CD14-positive monocyte (primary cell): ENCODE measurements at regions not wholly inside any gene's neighbourhood (a gene's known extent, or its start where the extent isn't known, plus 50 kb on each side); places are given as distances from the start of the nearest gene placed in this dataset.

Source experiments
- DNase-seq, 3 donors: peaks; one replicate each; pipeline ENCODE4 v3.0.0-alpha.2; 2011 to 2022
- H2AFZ ChIP-seq: 2 replicates; pipeline ENCODE4 v1.6.0; 2012; ENCODE audit warnings: mild to moderate bottlenecking, low read depth, low read length, inconsistent platforms; ENCODE audit not compliant: insufficient read depth, poor library complexity, severe bottlenecking
- H3K27ac ChIP-seq, 2 donors: 1 replicate in 1 of 2; 2 replicates in 1 of 2; pipeline ENCODE4 v1.5.1; 2012 to 2013; ENCODE audit warnings: low read length in 2 of 2, control low read depth in 1 of 2, inconsistent platforms in 1 of 2, low read depth in 1 of 2, mild to moderate bottlenecking in 1 of 2
- H3K27me3 ChIP-seq, 2 donors: one replicate each; pipeline versions ENCODE4 v1.6.0 to v1.6.1; 2011 to 2013; ENCODE audit warnings: low read length in 2 of 2; ENCODE audit not compliant: control insufficient read depth in 2 of 2, insufficient read depth in 2 of 2
- H3K36me3 ChIP-seq, 2 donors: replicated peaks in 1 of 2; 1 replicate in 1 of 2; 2 replicates in 1 of 2; pipeline versions ENCODE4 v1.5.1 to v1.6.1; 2012 to 2013; ENCODE audit warnings: low read length in 2 of 2, control low read depth in 1 of 2, inconsistent platforms in 1 of 2, mild to moderate bottlenecking in 1 of 2; ENCODE audit not compliant: insufficient read depth in 2 of 2, control insufficient read depth in 1 of 2
- H3K4me1 ChIP-seq, 2 donors: 1 replicate in 1 of 2; 2 replicates in 1 of 2; pipeline versions ENCODE4 v1.5.1 to v1.6.1; 2012 to 2013; ENCODE audit warnings: low read length in 2 of 2, control low read depth in 1 of 2, inconsistent platforms in 1 of 2, mild to moderate bottlenecking in 1 of 2, moderate library complexity in 1 of 2; ENCODE audit not compliant: insufficient read depth in 2 of 2, control insufficient read depth in 1 of 2
- H3K4me2 ChIP-seq: replicated peaks from 2 replicates; pipeline ENCODE3; 2012; ENCODE audit warnings: low read length, moderate library complexity, mild to moderate bottlenecking; ENCODE audit not compliant: poor library complexity, severe bottlenecking; ENCODE audit errors: extremely low read depth
- H3K4me3 ChIP-seq, 3 experiments: fragments of 200-600 bp in 1 of 3; sonication (generic) in 1 of 3; replicated peaks in 1 of 3; 1 replicate in 2 of 3; 2 replicates in 1 of 3; pipeline ENCODE4 v1.5.1; 2011 to 2013; ENCODE audit warnings: low read length in 3 of 3, mild to moderate bottlenecking in 3 of 3, control low read depth in 2 of 3, low read depth in 2 of 3, inconsistent platforms in 1 of 3, moderate library complexity in 1 of 3
- H3K79me2 ChIP-seq: 2 replicates; pipeline ENCODE4 v1.6.0; 2012; ENCODE audit warnings: mild to moderate bottlenecking, control low read depth, inconsistent platforms, low read length, moderate library complexity; ENCODE audit not compliant: insufficient read depth
- H3K9ac ChIP-seq: 2 replicates; pipeline ENCODE4 v1.6.0; 2017; ENCODE audit warnings: low read length, mild to moderate bottlenecking; ENCODE audit not compliant: insufficient read depth, poor library complexity, severe bottlenecking
- H3K9me3 ChIP-seq, 2 donors: replicated peaks in 1 of 2; 1 replicate in 1 of 2; 2 replicates in 1 of 2; pipeline versions ENCODE4 v1.5.1 to v1.6.1; 2012 to 2013; ENCODE audit warnings: low read length in 2 of 2, control low read depth in 1 of 2; ENCODE audit not compliant: control insufficient read depth in 1 of 2, insufficient read depth in 1 of 2
- H4K20me1 ChIP-seq: 2 replicates; pipeline ENCODE4 v1.6.0; 2012; ENCODE audit warnings: mild to moderate bottlenecking, low read length, control low read depth, moderate library complexity; ENCODE audit not compliant: insufficient read depth
- H3K27ac Mint-ChIP-seq, 7 donors: one replicate each; pipeline ENCODE4 v1.8.0; 2020; ENCODE audit warnings: mild to moderate bottlenecking in 7 of 7, mixed read lengths in 7 of 7, moderate library complexity in 6 of 7, inconsistent platforms in 2 of 7
- H3K27me3 Mint-ChIP-seq, 3 donors: one replicate each; pipeline ENCODE4 v1.8.0; 2021 to 2022; ENCODE audit warnings: low read depth in 3 of 3, mild to moderate bottlenecking in 3 of 3, mixed read lengths in 3 of 3, moderate library complexity in 3 of 3, inconsistent platforms in 1 of 3
- H3K36me3 Mint-ChIP-seq, 2 donors: one replicate each; pipeline ENCODE4 v1.8.0; 2020; ENCODE audit warnings: mixed read lengths in 2 of 2, inconsistent platforms in 1 of 2, mild to moderate bottlenecking in 1 of 2
- H3K4me1 Mint-ChIP-seq: one replicate; pipeline ENCODE4 v1.8.0; 2020; ENCODE audit warnings: mild to moderate bottlenecking, mixed read lengths
- H3K4me3 Mint-ChIP-seq, 2 donors: one replicate each; pipeline ENCODE4 v1.8.0; 2020; ENCODE audit warnings: mild to moderate bottlenecking in 2 of 2, mixed read lengths in 2 of 2, moderate library complexity in 1 of 2
- H3K9me3 Mint-ChIP-seq, 7 donors: one replicate each; pipeline ENCODE4 v1.8.0; 2020 to 2022; ENCODE audit warnings: mixed read lengths in 7 of 7, mild to moderate bottlenecking in 6 of 7, moderate library complexity in 6 of 7, inconsistent platforms in 2 of 7
- WGBS: methylation state at CpG from one replicate; pipeline ENCODE4 v1.1.5; 2013; ENCODE audit warnings: missing lambda C conversion rate; ENCODE audit not compliant: insufficient coverage; 5-methylcytosine and 5-hydroxymethylcytosine counted together
- intact Hi-C, 2 donors: fragments of 100-400 bp; cut with micrococcal nuclease; formaldehyde crosslinking; loops; one replicate each; pipeline versions ENCODE4 v1.15.0 to v1.15.1; 2023
- TF ChIP-seq, protein P1 (sequence below): fragments of 200-600 bp; IDR thresholded peaks from one replicate; pipeline ENCODE4 v1.8.0; 2022; ENCODE audit warnings: antibody characterized with exemption, mild to moderate bottlenecking

DNA sequence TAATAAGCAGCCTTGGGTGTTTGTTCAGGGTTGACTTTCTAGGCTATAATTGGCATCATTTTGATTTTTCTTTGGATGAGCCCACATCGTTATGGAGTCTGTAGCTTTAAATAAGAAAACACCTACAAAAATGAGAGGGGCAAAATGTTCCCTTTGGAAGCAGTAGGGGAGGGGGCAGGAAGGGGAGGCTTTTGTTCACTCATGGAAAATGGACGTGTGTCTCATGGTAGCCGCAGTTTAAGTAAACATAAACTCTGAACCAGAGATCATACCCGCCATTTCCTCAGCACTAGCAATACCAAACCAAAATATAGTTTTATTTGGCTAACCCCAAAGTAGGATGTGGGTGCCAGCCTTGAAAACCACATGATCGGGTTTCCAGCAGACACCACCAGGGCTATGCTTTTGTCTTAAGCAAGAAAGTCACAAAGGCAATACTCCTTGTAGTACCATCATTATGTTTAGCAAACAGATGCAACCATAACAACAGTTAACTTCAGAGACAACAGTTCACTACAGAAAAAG lies 572.5 kb upstream of the JAG1 start:
- DNase-seq = no peak
- TF ChIP-seq, protein P1, sequence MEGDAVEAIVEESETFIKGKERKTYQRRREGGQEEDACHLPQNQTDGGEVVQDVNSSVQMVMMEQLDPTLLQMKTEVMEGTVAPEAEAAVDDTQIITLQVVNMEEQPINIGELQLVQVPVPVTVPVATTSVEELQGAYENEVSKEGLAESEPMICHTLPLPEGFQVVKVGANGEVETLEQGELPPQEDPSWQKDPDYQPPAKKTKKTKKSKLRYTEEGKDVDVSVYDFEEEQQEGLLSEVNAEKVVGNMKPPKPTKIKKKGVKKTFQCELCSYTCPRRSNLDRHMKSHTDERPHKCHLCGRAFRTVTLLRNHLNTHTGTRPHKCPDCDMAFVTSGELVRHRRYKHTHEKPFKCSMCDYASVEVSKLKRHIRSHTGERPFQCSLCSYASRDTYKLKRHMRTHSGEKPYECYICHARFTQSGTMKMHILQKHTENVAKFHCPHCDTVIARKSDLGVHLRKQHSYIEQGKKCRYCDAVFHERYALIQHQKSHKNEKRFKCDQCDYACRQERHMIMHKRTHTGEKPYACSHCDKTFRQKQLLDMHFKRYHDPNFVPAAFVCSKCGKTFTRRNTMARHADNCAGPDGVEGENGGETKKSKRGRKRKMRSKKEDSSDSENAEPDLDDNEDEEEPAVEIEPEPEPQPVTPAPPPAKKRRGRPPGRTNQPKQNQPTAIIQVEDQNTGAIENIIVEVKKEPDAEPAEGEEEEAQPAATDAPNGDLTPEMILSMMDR = no peak

DNA sequence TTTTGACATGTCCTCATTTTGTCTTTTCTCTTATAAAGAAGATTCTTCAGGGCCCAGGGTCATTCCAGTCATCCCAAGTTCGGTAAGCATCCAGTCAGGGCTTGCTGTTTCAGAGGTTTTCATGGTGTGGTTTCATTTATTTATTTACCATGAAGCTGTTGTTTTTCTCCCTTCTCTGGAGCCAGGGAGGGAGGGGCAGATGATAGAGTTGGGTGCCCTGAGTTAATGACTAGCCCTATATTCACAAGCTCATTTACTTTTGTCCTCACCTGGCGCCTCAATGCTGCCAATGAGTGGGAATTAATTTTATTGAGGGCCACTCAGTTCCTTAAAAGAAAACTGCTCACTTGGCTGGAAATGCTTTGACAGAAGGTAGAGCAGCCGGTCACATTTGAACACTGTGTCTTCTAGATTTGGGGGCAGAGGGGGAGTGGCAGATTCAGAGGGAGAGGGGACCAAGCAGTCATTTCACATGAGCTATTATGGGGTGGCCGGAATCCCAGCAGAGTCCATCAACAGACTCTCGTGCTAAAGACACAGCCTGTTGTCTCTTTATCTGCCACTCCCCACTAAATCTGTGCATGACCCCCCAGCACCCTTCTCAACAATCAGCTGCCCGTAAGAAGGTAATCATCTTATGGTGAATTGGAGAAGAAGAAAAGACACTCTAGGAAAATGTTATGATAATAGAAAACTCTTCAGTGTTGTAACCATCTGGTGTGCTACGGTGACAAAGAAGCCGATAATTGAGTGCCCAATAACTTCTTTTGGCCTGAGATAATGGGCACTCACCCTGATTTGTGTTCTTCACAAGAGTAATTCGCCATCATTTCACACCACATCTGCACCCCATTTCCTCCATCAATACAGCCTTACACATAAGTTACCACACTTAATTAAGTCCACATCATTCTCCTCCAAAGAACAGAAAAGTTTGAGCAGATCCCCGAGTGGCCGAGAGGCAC lies 573.5 kb upstream of the JAG1 start:
- DNase-seq = no peak
- peak overlapping the region in 1 of 2 donors; percentile 11 for H3K4me3 Mint-ChIP-seq
- peaks cover 7 to 8% of the 10 kb centered on the region in 2 donors for H3K27me3 ChIP-seq

More for the DNA sequence above, 572.5 kb upstream of the JAG1 start:
- Histone ChIP-seq H3K4me2 (no peak overlapping the region), H3K36me3 (no peaks in the 10 kb centered on the region), H3K4me3 (no peak overlapping the region), H2AFZ (no peak overlapping the region), H3K27ac (no peak overlapping the region), H3K27me3 (peaks cover 7 to 8% of the 10 kb centered on the region in 2 donors), H3K79me2 (no peaks in the 10 kb centered on the region), H3K9ac (no peak overlapping the region), H4K20me1 (no peaks in the 10 kb centered on the region), H3K4me1 (no peaks in the 10 kb centered on the region), H3K9me3 (no peaks in the 10 kb centered on the region)
- intact Hi-C loops = no loop called here
- H3K9me3 Mint-ChIP-seq = peaks cover 0 to 5% (median 0%) of the 10 kb centered on the region in 7 donors
- no peak overlapping the region for H3K27ac Mint-ChIP-seq
- WGBS = 33% methylated on average over 3 of the region's 5 CpGs
- peaks cover 3 to 19% (median 9%) of the 10 kb centered on the region in 3 donors for H3K27me3 Mint-ChIP-seq
- peaks cover 6% of the 10 kb centered on the region for H3K4me1 Mint-ChIP-seq
- H3K36me3 Mint-ChIP-seq = no peaks in the 10 kb centered on the region
- H3K4me3 Mint-ChIP-seq = no peak overlapping the region

More for the DNA sequence above, 573.5 kb upstream of the JAG1 start:
- Histone ChIP-seq H3K4me2 (no peak overlapping the region), H3K9me3 (no peaks in the 10 kb centered on the region), H4K20me1 (no peaks in the 10 kb centered on the region), H3K36me3 (no peaks in the 10 kb centered on the region), H3K27ac (no peak overlapping the region), H3K79me2 (no peaks in the 10 kb centered on the region), H3K4me1 (no peaks in the 10 kb centered on the region), H3K4me3 (no peak overlapping the region), H2AFZ (no peak overlapping the region), H3K9ac (no peak overlapping the region)
- no peaks in the 10 kb centered on the region for H3K36me3 Mint-ChIP-seq
- WGBS = 100% methylated on average over 1 of the region's 11 CpGs
- intact Hi-C loops = no loop called here
- peaks cover 3 to 14% (median 9%) of the 10 kb centered on the region in 3 donors for H3K27me3 Mint-ChIP-seq
- H3K27ac Mint-ChIP-seq = no peak overlapping the region
- H3K4me1 Mint-ChIP-seq = peaks cover 6% of the 10 kb centered on the region
- H3K9me3 Mint-ChIP-seq = peaks cover 0 to 7% (median 0%) of the 10 kb centered on the region in 7 donors
- TF ChIP-seq, protein P1 = no peak
